ENCODE measurements at regions not wholly inside any gene's neighbourhood (a gene's known extent, or its start where the extent isn't known, plus 50 kb on each side); places are given as distances from the start of the nearest gene placed in this dataset.

- no peak for DNase-seq
Measured at GRCh38 chr3:102087236-102087635, 237.9 kb downstream of the NFKBIZ start.

- DNase-seq = no peak
Measured at GRCh38 chr3:102089239-102089638, 239.9 kb downstream of the NFKBIZ start.

- no peak for DNase-seq
Measured at GRCh38 chr3:102089904-102090720, 240.8 kb downstream of the NFKBIZ start.

- DNase-seq = no peak
Measured at GRCh38 chr3:102090721-102091045, 241.4 kb downstream of the NFKBIZ start.

- no peak for DNase-seq
Measured at GRCh38 chr3:102091358-102091757, 242.0 kb downstream of the NFKBIZ start.

GRCh38 chr3:102092617-102093466, 243.5 kb downstream of the NFKBIZ start:
- DNase-seq = no peak

GRCh38 chr3:102094506-102094905, 245.2 kb downstream of the NFKBIZ start:
- DNase-seq = no peak

- DNase-seq = no peak
Measured at GRCh38 chr3:102095383-102095782, 246.1 kb downstream of the NFKBIZ start.

GRCh38 chr3:102096066-102096465, 246.8 kb downstream of the NFKBIZ start:
- DNase-seq = no peak

- DNase-seq = no peak
Measured at GRCh38 chr3:102098130-102098885, 249.0 kb downstream of the NFKBIZ start.

- DNase-seq = no peak
Measured at GRCh38 chr3:102099913-102100312, 250.6 kb downstream of the NFKBIZ start.

GRCh38 chr3:102102394-102102793, 253.1 kb downstream of the NFKBIZ start:
- no peak for DNase-seq

GRCh38 chr3:102104033-102104432, 254.7 kb downstream of the NFKBIZ start:
- DNase-seq = no peak

GRCh38 chr3:102105193-102105592, 255.9 kb downstream of the NFKBIZ start:
- DNase-seq = no peak

- DNase-seq = no peak
Measured at GRCh38 chr3:102106416-102107097, 257.2 kb downstream of the NFKBIZ start.

- no peak for DNase-seq
Measured at GRCh38 chr3:102112704-102113230, 263.5 kb downstream of the NFKBIZ start.

- no peak for DNase-seq
Measured at GRCh38 chr3:102113421-102114041, 264.2 kb downstream of the NFKBIZ start.

GRCh38 chr3:102114264-102114979, 265.1 kb downstream of the NFKBIZ start:
- DNase-seq = no peak

GRCh38 chr3:102122527-102122926, 273.2 kb downstream of the NFKBIZ start:
- DNase-seq = no peak

- no peak for DNase-seq
Measured at GRCh38 chr3:102123590-102124190, 274.4 kb downstream of the NFKBIZ start.

GRCh38 chr3:102124282-102124681, 275.0 kb downstream of the NFKBIZ start:
- DNase-seq = no peak

Data from activated CD8-positive, alpha-beta memory T cell treated with anti-CD3 and anti-CD28 coated beads, Interleukin-2, amount 50 U/mL, for 48 hours (primary cell).